ENCODE measurements at regions not wholly inside any gene's neighbourhood (a gene's known extent, or its start where the extent isn't known, plus 50 kb on each side); places are given as distances from the start of the nearest gene placed in this dataset.

DNA sequence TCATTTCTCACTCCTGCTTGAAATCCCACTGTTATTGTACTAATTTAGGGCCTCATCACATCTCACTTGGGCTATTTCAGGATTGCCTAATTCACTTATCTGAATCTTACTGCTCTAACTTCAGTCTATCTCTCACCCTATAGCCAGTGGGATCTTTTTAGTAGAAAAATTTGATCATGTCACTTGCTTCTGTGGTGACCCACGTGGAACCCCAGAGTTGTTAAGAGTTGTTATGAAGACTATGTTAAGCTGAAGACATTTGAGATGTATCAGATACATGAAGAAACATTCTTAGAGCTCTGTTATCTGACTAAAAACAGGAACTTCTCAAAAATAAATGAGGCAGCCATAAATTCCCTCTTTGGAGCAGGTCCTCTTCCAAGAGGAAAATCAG, 1375.6 kb upstream of the TENM4 start:
- WGBS, 2 experiments (ENCODE audit: extremely low coverage in 1 of 2, insufficient coverage in 1 of 2, insufficient read length in 1 of 2, insufficient replicate concordance in 2 of 2, low coverage in 1 of 2, low lambda C conversion rate in 2 of 2, missing lambda C conversion rate in 1 of 2) = 91% methylated on average over 1 of the region's 1 CpG; no CpG with 5 or more reads in 1 of the 2 experiments
- DNase-seq (ENCODE audit: low read depth in 1 of 2, low spot score in 2 of 2) = no peak
- H3K18ac ChIP-seq (ENCODE audit: extremely low read depth, low read length) = no peak overlapping the region
- peaks cover 0 to 3% (median 0%) of the 10 kb centered on the region in 4 experiments; a peak in 1 of 7 replicates for H3K4me1 ChIP-seq (replicated peaks in 1 of 4; ENCODE audit: control insufficient read depth in 3 of 4, insufficient read depth in 4 of 4, low read length in 3 of 4)
- no peaks in the 10 kb centered on the region for H3K79me2 ChIP-seq (ENCODE audit: control insufficient read depth in 1 of 2, insufficient read depth in 2 of 2, low read length in 2 of 2)
- H4K8ac ChIP-seq (ENCODE audit: extremely low read depth, insufficient read depth, low read length) = no peak overlapping the region
- H2BK20ac ChIP-seq (ENCODE audit: low read length) = no peak overlapping the region
- no peak overlapping the region for H3K4ac ChIP-seq (replicated peaks; ENCODE audit: insufficient read length, low read depth, low read length)
- H3K23me2 ChIP-seq (ENCODE audit: low read depth, low read length) = no peaks in the 10 kb centered on the region
- no peak overlapping the region for H2BK120ac ChIP-seq (replicated peaks; ENCODE audit: low read depth, low read length)
- no peak overlapping the region for H3K4me3 ChIP-seq (ENCODE audit: extremely low read depth in 1 of 4, insufficient read depth in 2 of 4, low read depth in 3 of 4, low read length in 4 of 4)
- H2AK5ac ChIP-seq (ENCODE audit: low read depth, low read length) = no peak overlapping the region
- POLR2A ChIA-PET (ENCODE audit: partially characterized antibody) = no interaction called here
- H2BK15ac ChIP-seq (ENCODE audit: low read length) = no peak overlapping the region
- no peak overlapping the region for H3K9ac ChIP-seq (replicated peaks in 1 of 4; ENCODE audit: extremely low read depth in 1 of 4, low read depth in 3 of 4, low read length in 3 of 4)
- no peak overlapping the region for H4K5ac ChIP-seq (ENCODE audit: insufficient read length, low read depth, low read length)
- H3K79me1 ChIP-seq (ENCODE audit: low read depth, low read length) = no peaks in the 10 kb centered on the region
- no peaks in the 10 kb centered on the region for H3K36me3 ChIP-seq (ENCODE audit: control insufficient read depth in 2 of 4, insufficient read depth in 4 of 4, low read length in 3 of 4)
- no peak overlapping the region for H2BK5ac ChIP-seq (ENCODE audit: low read depth, low read length)
- H3K4me2 ChIP-seq (ENCODE audit: insufficient read depth in 1 of 2, low read depth in 2 of 2, low read length in 2 of 2) = no peak overlapping the region
- H3K27me3 ChIP-seq (replicated peaks in 1 of 4; ENCODE audit: control insufficient read depth in 3 of 4, extremely low read depth in 1 of 4, insufficient read depth in 3 of 4, low read length in 3 of 4) = no peaks in the 10 kb centered on the region
- H3K56ac ChIP-seq (replicated peaks; ENCODE audit: insufficient read length, low read depth, low read length) = no peak overlapping the region
- no peak overlapping the region for H2AFZ ChIP-seq (ENCODE audit: low read length)
- no peaks in the 10 kb centered on the region for H4K20me1 ChIP-seq (replicated peaks in 1 of 2; ENCODE audit: control insufficient read depth in 1 of 2, insufficient read depth in 2 of 2, low read length in 2 of 2)
- H3K14ac ChIP-seq (ENCODE audit: insufficient read length) = no peak overlapping the region
- no peak for FAIRE-seq
- H3K9me3 ChIP-seq (ENCODE audit: insufficient read depth in 2 of 2, low read depth in 1 of 2, low read length in 1 of 2) = no peaks in the 10 kb centered on the region
- H3K23ac ChIP-seq (ENCODE audit: insufficient read length) = no peak overlapping the region
- no peak overlapping the region for H3K27ac ChIP-seq (ENCODE audit: low read depth, low read length)
- CTCF ChIA-PET (ENCODE audit: partially characterized antibody) = interaction anchor here (0.7 to 1.2 kb wide), 2 partner anchors 11 to 995 kb away, joined by 3 to 4 read pairs; no protein-coding TSS in a partner anchor
- no peak overlapping the region for H2BK12ac ChIP-seq (ENCODE audit: low read depth, low read length)
- H4K91ac ChIP-seq (replicated peaks; ENCODE audit: insufficient read length, low read length) = no peak overlapping the region
- TF ChIP-seq POLR2A (IDR thresholded peaks at IDR 0.05; ENCODE audit: control extremely low read depth in 1 of 2, low read depth in 2 of 2, low read length in 2 of 2) (no peak), CTBP2 (IDR thresholded peaks at IDR 0.05; ENCODE audit: borderline replicate concordance, insufficient read depth, insufficient read length, low read length) (no peak), EP300 (IDR thresholded peaks at IDR 0.05; ENCODE audit: borderline replicate concordance in 1 of 2, low read depth in 2 of 2, low read length in 2 of 2) (no peak), KDM1A (IDR thresholded peaks at IDR 0.05; ENCODE audit: borderline replicate concordance, low read length) (no peak), SIN3A (conservative IDR thresholded peaks at IDR 0.05 in 1 of 2, IDR thresholded peaks at IDR 0.05 in 1 of 2; ENCODE audit: low read depth in 1 of 2, low read length in 2 of 2) (no peak), HDAC6 (IDR thresholded peaks at IDR 0.05; ENCODE audit: low read depth, low read length) (no peak), TAF1 (IDR thresholded peaks at IDR 0.05; ENCODE audit: low read depth, low read length) (no peak), SAP30 (IDR thresholded peaks at IDR 0.05; ENCODE audit: insufficient read depth, insufficient replicate concordance, low read length) (no peak), EGR1 (IDR thresholded peaks at IDR 0.05; ENCODE audit: borderline replicate concordance, low read depth, low read length) (no peak), RFX5 (IDR thresholded peaks at IDR 0.05; ENCODE audit: borderline replicate concordance, low read depth, low read length) (no peak), CEBPB (IDR thresholded peaks at IDR 0.05; ENCODE audit: low read depth, low read length) (no peak), JUND (IDR thresholded peaks at IDR 0.05; ENCODE audit: low read length) (no peak), USF2 (IDR thresholded peaks at IDR 0.05; ENCODE audit: low read length) (no peak), CBX5 (IDR thresholded peaks at IDR 0.05; ENCODE audit: low read depth, low read length) (no peak)

Data from H1 (cell line).